ENCODE measurements at regions not wholly inside any gene's neighbourhood (a gene's known extent, or its start where the extent isn't known, plus 50 kb on each side); places are given as distances from the start of the nearest gene placed in this dataset.
"Not testable (repeated sequence)": the region's sequence is repeated elsewhere in the genome, so short reads cannot be mapped to it uniquely, and the experiment has no call there.

- DNase-seq: no peak
Observed at GRCh38 chr3:29156086-29156715, 124.7 kb upstream of the RBMS3 start.

- no peak for DNase-seq
Observed at GRCh38 chr3:29164825-29165224, 116.0 kb upstream of the RBMS3 start.

GRCh38 chr3:29167180-29167579 lies 113.7 kb upstream of the RBMS3 start:
- no peak for DNase-seq

GRCh38 chr3:29168081-29168480 lies 112.8 kb upstream of the RBMS3 start:
- no peak for DNase-seq

- no peak for DNase-seq
Observed at GRCh38 chr3:29168696-29169095, 112.2 kb upstream of the RBMS3 start.

GRCh38 chr3:29169451-29169850 lies 111.4 kb upstream of the RBMS3 start:
- no peak for DNase-seq

- DNase-seq: no peak
Observed at GRCh38 chr3:29171043-29171990, 109.6 kb upstream of the RBMS3 start.

GRCh38 chr3:29176501-29176900 lies 104.4 kb upstream of the RBMS3 start:
- no peak for DNase-seq

GRCh38 chr3:29178809-29179793 lies 101.8 kb upstream of the RBMS3 start:
- DNase-seq: no peak

- no peak for DNase-seq
Observed at GRCh38 chr3:29181149-29181780, 99.6 kb upstream of the RBMS3 start.

GRCh38 chr3:29181872-29182271 lies 99.0 kb upstream of the RBMS3 start:
- DNase-seq: no peak

GRCh38 chr3:29182828-29183227 lies 98.0 kb upstream of the RBMS3 start:
- DNase-seq: not testable (repeated sequence)

GRCh38 chr3:29183346-29184087 lies 97.4 kb upstream of the RBMS3 start:
- DNase-seq: no peak

- no peak for DNase-seq
Observed at GRCh38 chr3:29185706-29186105, 95.2 kb upstream of the RBMS3 start.

- no peak for DNase-seq
Observed at GRCh38 chr3:29186131-29186599, 94.7 kb upstream of the RBMS3 start.

- no peak for DNase-seq
Observed at GRCh38 chr3:29186982-29187725, 93.7 kb upstream of the RBMS3 start.

- no peak for DNase-seq
Observed at GRCh38 chr3:29189328-29189727, 91.5 kb upstream of the RBMS3 start.

GRCh38 chr3:29194139-29194538 lies 86.7 kb upstream of the RBMS3 start:
- no peak for DNase-seq

GRCh38 chr3:29195056-29195455 lies 85.8 kb upstream of the RBMS3 start:
- DNase-seq: no peak

GRCh38 chr3:29201604-29202003 lies 79.3 kb upstream of the RBMS3 start:
- no peak for DNase-seq

- DNase-seq: no peak
Observed at GRCh38 chr3:29202378-29202777, 78.5 kb upstream of the RBMS3 start.
